Subcutaneous abdominal adipose tissue (tissue), 5 donors: ENCODE measurements at regions not wholly inside any gene's neighbourhood (a gene's known extent, or its start where the extent isn't known, plus 50 kb on each side); places are given as distances from the start of the nearest gene placed in this dataset.

Source experiments
- H3K27ac ChIP-seq: one replicate; pipeline ENCODE4 v1.7.0; 2013; ENCODE audit warnings: low read depth, mild to moderate bottlenecking, inconsistent platforms, low read length, moderate library complexity
- H3K27me3 ChIP-seq, 5 donors: one replicate each; pipeline ENCODE4 v1.7.0; 2013; ENCODE audit warnings: low read length in 5 of 5, inconsistent platforms in 1 of 5; ENCODE audit not compliant: control insufficient read depth in 5 of 5, insufficient read depth in 4 of 5
- H3K36me3 ChIP-seq, 5 donors: one replicate each; pipeline ENCODE4 v1.7.0; 2013; ENCODE audit warnings: low read length in 5 of 5; ENCODE audit not compliant: control insufficient read depth in 5 of 5, insufficient read depth in 5 of 5
- H3K4me1 ChIP-seq, 5 donors: one replicate each; pipeline ENCODE4 v1.7.0; 2013; ENCODE audit warnings: low read length in 5 of 5, mild to moderate bottlenecking in 3 of 5, moderate library complexity in 1 of 5; ENCODE audit not compliant: control insufficient read depth in 5 of 5, insufficient read depth in 5 of 5
- H3K4me3 ChIP-seq, 5 donors: one replicate each; pipeline ENCODE4 v1.7.0; 2013; ENCODE audit warnings: low read length in 5 of 5, low read depth in 1 of 5
- H3K9ac ChIP-seq, 5 donors: one replicate each; pipeline ENCODE4 v1.7.0; 2013; ENCODE audit warnings: low read length in 5 of 5, mild to moderate bottlenecking in 4 of 5, moderate library complexity in 3 of 5
- H3K9me3 ChIP-seq, 5 donors: one replicate each; pipeline ENCODE4 v1.7.0; 2013; ENCODE audit warnings: low read length in 5 of 5; ENCODE audit not compliant: control insufficient read depth in 5 of 5
- donor health status: healthy.
- donor health status: healthy.
- donor health status: healthy.
- donor health status: healthy.
- donor health status: healthy.

DNA sequence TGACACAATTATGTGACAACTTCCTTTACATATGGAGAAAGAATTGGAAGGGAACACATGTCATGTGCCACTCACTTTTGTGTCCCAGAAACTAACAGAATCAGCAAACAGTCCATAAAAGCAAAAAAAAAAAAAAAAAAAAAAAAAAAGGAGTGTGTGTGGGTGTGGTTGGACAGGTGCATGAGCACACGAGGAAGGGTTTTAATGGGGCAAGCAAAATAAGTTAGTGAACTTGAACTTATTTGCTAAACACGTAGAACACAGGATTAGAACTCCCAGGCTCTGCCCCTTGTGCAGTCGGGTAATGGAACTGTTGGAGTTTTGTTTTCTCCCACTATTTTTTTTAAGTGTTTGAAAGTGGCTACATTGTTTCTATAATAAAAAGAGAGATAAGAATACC lies 74.8 kb upstream of the PJA2 start:
- Histone ChIP-seq H3K9me3 (no peaks in the 10 kb centered on the region), H3K4me1 (peaks cover 2 to 16% (median 14%) of the 10 kb centered on the region in 5 donors), H3K27me3 (no peaks in the 10 kb centered on the region), H3K36me3 (no peaks in the 10 kb centered on the region), H3K9ac (no peak overlapping the region), H3K27ac (no peak overlapping the region), H3K4me3 (no peak overlapping the region)

DNA sequence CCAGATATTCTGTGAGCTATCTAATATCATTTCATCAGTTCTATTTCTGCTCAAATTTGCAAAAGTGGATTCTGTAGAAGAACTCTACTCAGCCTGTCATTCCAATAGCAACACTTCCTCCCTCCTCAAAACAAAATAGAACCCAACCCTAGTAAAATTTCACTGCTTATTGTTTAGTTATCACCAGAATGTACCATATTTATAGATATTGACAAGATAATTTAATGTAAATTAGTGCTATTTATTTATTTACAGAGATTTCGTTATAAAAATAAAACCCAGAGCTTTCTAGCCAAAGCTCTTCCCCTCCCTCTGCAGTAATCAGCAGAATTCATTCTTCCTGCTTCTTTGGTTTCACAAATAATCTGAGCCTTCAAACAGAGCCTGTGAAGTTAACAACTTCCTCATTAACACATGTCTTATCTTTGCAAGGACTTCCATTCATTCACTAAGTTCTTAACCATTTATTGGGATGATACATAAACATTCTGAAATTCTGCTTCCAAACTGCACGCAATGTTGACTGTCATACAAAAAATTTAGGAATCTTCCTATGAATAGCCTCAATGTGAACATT lies 73.7 kb upstream of the PJA2 start:
- no peak overlapping the region for H3K4me3 ChIP-seq
- no peaks in the 10 kb centered on the region for H3K9me3 ChIP-seq
- H3K27ac ChIP-seq = no peak overlapping the region
- H3K4me1 ChIP-seq = peaks cover 2 to 16% (median 14%) of the 10 kb centered on the region in 5 donors
- no peaks in the 10 kb centered on the region for H3K36me3 ChIP-seq
- no peak overlapping the region for H3K9ac ChIP-seq
- H3K27me3 ChIP-seq = no peaks in the 10 kb centered on the region

DNA sequence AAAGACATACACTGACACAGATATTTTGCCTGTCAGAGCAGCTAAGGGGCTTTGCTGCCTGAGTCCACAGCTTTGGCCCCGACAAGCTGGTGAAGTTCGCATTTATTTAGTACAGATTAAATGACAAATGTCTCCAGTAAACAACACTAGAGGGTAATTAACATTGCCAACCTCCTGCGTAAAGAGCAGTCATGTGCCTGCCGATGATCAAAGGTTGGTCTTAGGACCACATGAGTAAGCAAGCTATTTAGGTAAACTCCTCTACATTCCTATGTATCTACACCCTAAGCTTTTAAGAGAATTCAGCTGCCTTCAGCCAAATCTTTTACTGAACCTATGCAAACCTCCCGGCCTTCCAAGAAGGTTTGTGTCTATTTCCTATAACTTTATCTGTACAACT lies 73.0 kb upstream of the PJA2 start:
- Histone ChIP-seq H3K36me3 (no peaks in the 10 kb centered on the region), H3K4me3 (no peak overlapping the region), H3K9me3 (no peaks in the 10 kb centered on the region), H3K27me3 (no peaks in the 10 kb centered on the region), H3K27ac (no peak overlapping the region), H3K9ac (no peak overlapping the region), H3K4me1 (peaks cover 2 to 16% (median 14%) of the 10 kb centered on the region in 5 donors)

GRCh38 chr5:109479260-109479860 lies 69.6 kb upstream of the PJA2 start:
- Histone ChIP-seq H3K36me3 (no peaks in the 10 kb centered on the region), H3K27me3 (no peaks in the 10 kb centered on the region), H3K4me3 (no peak overlapping the region), H3K9ac (no peak overlapping the region), H3K27ac (no peak overlapping the region), H3K9me3 (no peaks in the 10 kb centered on the region), H3K4me1 (no peaks in the 10 kb centered on the region)

DNA sequence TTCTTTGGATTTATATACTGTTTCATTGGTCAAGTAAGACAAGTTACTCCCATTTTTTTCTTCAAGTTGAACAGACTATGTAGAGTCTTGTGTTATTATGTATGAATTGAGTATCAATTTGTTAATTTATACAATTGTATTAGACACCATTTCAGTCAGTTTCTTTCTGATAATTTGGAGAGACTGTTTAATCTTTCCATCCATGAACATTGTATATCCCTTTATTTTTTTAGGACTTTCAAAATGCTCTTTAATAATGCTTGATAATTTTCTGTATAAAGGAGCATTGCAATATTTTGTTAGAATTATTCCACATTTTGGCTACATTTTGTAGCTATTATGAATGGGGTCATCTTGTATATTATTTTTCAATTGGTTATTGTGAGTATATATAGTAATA lies 69.1 kb upstream of the PJA2 start:
- Histone ChIP-seq H3K4me3 (no peak overlapping the region), H3K36me3 (no peaks in the 10 kb centered on the region), H3K27ac (no peak overlapping the region), H3K9ac (no peak overlapping the region), H3K4me1 (no peaks in the 10 kb centered on the region), H3K27me3 (no peaks in the 10 kb centered on the region), H3K9me3 (no peaks in the 10 kb centered on the region)

DNA sequence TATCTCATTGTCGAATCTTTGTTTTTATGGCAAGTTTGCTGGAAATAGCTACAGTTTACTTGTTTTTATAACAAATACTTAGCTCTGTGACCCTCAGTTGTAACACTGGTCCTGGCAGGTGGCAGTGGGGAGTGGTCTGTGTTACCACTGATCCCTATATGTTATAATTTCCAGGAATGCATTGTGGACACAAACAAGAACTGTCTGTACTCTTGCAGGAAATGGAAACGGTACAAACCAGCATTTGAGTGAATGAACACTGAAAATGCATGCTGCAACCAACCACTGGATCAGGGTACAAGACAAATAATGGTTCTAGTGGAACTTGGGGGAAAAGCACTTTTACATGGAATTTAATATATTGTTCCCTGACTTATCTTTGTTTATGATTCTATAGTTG lies 66.5 kb upstream of the PJA2 start:
- H3K27ac ChIP-seq = no peak overlapping the region
- H3K9ac ChIP-seq = no peak overlapping the region
- no peaks in the 10 kb centered on the region for H3K4me1 ChIP-seq
- H3K4me3 ChIP-seq = no peak overlapping the region
- no peaks in the 10 kb centered on the region for H3K27me3 ChIP-seq
- H3K36me3 ChIP-seq = no peaks in the 10 kb centered on the region
- H3K9me3 ChIP-seq = no peaks in the 10 kb centered on the region

DNA sequence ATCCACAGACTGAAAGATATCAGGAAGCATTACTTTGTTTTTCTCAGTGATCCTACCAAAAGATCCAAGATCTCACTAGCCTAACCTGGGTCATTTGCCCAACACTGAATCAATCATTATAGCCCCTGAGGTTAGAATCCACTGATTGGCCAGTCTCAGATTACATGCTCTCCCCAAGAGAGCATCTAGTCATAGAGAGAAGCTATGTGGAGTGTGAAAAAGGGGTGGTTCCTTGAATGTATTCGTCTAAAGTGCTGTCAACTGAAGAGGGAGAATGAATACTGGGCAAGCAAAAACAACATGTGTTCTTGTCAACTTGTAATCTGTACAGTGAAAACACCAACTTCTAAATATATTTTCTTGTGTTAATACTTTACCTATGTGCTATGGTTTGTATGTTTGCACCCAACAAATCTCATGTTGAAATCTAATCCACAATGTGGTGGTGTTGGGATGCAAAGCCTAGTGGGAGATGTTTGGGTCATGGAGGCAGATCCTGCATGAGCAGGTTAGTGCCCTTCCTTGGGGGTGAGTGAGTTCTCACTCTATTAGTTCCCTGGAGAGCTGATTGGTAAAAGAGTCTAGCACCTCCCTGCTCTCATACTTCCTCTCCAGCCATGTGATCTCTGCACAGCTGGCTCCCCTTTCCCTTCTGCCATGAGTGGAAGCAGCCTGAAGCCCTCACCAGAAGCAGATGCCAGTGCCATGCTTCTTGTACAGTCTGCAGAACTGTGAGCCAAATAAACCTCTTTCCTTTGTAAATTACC lies 60.3 kb upstream of the PJA2 start:
- H3K27ac ChIP-seq = no peak overlapping the region
- H3K4me1 ChIP-seq = peaks cover 0 to 5% (median 4%) of the 10 kb centered on the region in 5 donors
- H3K4me3 ChIP-seq = no peak overlapping the region
- H3K36me3 ChIP-seq = no peaks in the 10 kb centered on the region
- no peaks in the 10 kb centered on the region for H3K9me3 ChIP-seq
- H3K27me3 ChIP-seq = no peaks in the 10 kb centered on the region
- H3K9ac ChIP-seq = no peak overlapping the region

- Histone ChIP-seq H3K27ac (no peak overlapping the region), H3K36me3 (no peaks in the 10 kb centered on the region), H3K9ac (no peak overlapping the region), H3K9me3 (no peaks in the 10 kb centered on the region), H3K4me3 (no peak overlapping the region), H3K27me3 (no peaks in the 10 kb centered on the region), H3K4me1 (peaks cover 0 to 5% (median 4%) of the 10 kb centered on the region in 5 donors)
Measured at GRCh38 chr5:109468737-109469420, 59.1 kb upstream of the PJA2 start.

DNA sequence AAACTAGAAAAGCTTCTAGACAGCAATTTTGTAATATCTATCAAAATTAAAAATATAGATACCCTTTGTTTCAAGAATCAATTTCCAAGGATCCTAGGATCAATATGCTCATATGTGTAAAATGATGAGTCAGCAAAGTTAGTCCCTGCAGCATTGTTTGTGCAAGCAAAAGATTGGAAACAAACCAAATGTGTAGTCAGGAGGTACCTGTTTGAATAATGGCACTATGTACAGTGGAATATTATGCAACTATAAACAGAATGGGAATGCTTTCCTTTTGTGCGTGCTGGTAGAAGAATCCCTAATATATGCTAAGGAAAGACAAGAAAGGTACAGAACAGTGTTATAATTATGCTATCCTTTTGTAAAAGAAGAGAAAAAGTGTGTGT lies 58.5 kb upstream of the PJA2 start:
- Histone ChIP-seq H3K36me3 (no peaks in the 10 kb centered on the region), H3K9me3 (no peaks in the 10 kb centered on the region), H3K4me1 (peaks cover 0 to 5% (median 4%) of the 10 kb centered on the region in 5 donors), H3K4me3 (no peak overlapping the region), H3K27me3 (no peaks in the 10 kb centered on the region), H3K27ac (no peak overlapping the region), H3K9ac (no peak overlapping the region)

DNA sequence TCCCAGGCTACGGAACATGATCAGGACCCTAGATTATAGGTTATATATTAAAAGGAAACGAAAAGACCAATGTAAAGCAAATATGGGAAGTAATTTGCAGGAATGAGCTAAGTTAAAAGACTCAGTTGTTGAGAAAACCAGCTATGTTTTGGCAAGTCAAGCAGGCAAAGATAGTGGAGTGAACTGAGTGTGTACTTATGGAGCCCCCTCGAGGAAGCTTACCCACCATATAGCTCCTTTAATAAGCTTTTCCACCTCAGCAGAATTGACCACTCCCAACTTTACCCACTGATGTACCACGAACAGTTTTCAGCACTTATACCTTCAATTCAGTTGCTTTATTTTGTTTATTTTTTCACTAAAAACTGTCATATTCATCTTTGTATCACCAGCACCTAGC lies 57.3 kb upstream of the PJA2 start:
- Histone ChIP-seq H3K27me3 (no peaks in the 10 kb centered on the region), H3K27ac (no peak overlapping the region), H3K9me3 (no peaks in the 10 kb centered on the region)

More for the DNA sequence above, 57.3 kb upstream of the PJA2 start:
- H3K9ac ChIP-seq = no peak overlapping the region
- no peaks in the 10 kb centered on the region for H3K36me3 ChIP-seq
- H3K4me3 ChIP-seq = no peak overlapping the region
- peaks cover 0 to 5% (median 4%) of the 10 kb centered on the region in 5 donors for H3K4me1 ChIP-seq
